Loucy (cell line): ENCODE measurements at regions not wholly inside any gene's neighbourhood (a gene's known extent, or its start where the extent isn't known, plus 50 kb on each side); places are given as distances from the start of the nearest gene placed in this dataset.

Source experiments
- H2AFZ ChIP-seq: fragments of 200-600 bp; sonication (generic); 2 replicates; pipeline ENCODE4 v1.6.0; 2016; ENCODE audit warnings: antibody characterized with exemption, mild to moderate bottlenecking, low read length, moderate library complexity
- H3F3A ChIP-seq: fragments of 200-600 bp; 2 replicates; pipeline ENCODE4 v1.6.0; 2016; ENCODE audit warnings: antibody characterized with exemption, low read depth, mild to moderate bottlenecking
- H3K27me3 ChIP-seq: fragments of 200-600 bp; sonication (generic); 2 replicates; pipeline ENCODE4 v1.6.1; 2014; ENCODE audit warnings: low read length, mild to moderate bottlenecking; ENCODE audit not compliant: insufficient read depth, poor library complexity, severe bottlenecking
- H3K36me3 ChIP-seq: fragments of 200-600 bp; sonication (generic); 2 replicates; pipeline ENCODE4 v1.6.1; 2016; ENCODE audit warnings: low read length; ENCODE audit not compliant: insufficient read depth
- H3K4me1 ChIP-seq: fragments of 200-600 bp; sonication (generic); 2 replicates; pipeline ENCODE4 v1.5.1; 2014; ENCODE audit warnings: low read length, mild to moderate bottlenecking; ENCODE audit not compliant: insufficient read depth, poor library complexity, severe bottlenecking
- H3K4me2 ChIP-seq: fragments of 200-600 bp; sonication (generic); 2 replicates; pipeline ENCODE4 v1.6.0; 2014; ENCODE audit warnings: antibody characterized with exemption, low read length, low read depth, mild to moderate bottlenecking; ENCODE audit not compliant: poor library complexity, severe bottlenecking
- H3K4me3 ChIP-seq: fragments of 200-600 bp; sonication (generic); 2 replicates; pipeline ENCODE4 v1.5.1; 2014; ENCODE audit warnings: low read length, mild to moderate bottlenecking, mixed read lengths; ENCODE audit not compliant: poor library complexity, severe bottlenecking
- H3K79me2 ChIP-seq: fragments of 200-600 bp; sonication (generic); 2 replicates; pipeline ENCODE4 v1.6.1; 2014; ENCODE audit warnings: low read length; ENCODE audit not compliant: insufficient read depth
- H3K9ac ChIP-seq: fragments of 200-600 bp; sonication (generic); 2 replicates; pipeline ENCODE4 v1.6.0; 2014; ENCODE audit warnings: mild to moderate bottlenecking, low read depth, low read length, moderate library complexity; ENCODE audit not compliant: poor library complexity, severe bottlenecking
- H3K9me2 ChIP-seq: fragments of 200-600 bp; sonication (generic); replicated peaks from 2 replicates; pipeline ENCODE4 v1.6.1; 2016; ENCODE audit warnings: low read depth, low read length, mixed read lengths
- H3K9me3 ChIP-seq: fragments of 200-600 bp; sonication (generic); 2 replicates; pipeline ENCODE4 v1.6.1; 2014; ENCODE audit warnings: mild to moderate bottlenecking, antibody characterized with exemption, low read length, low read depth; ENCODE audit not compliant: insufficient read depth
- H4K20me1 ChIP-seq: fragments of 200-600 bp; sonication (generic); 2 replicates; pipeline ENCODE4 v1.6.0; 2014; ENCODE audit warnings: antibody characterized with exemption, low read length, mild to moderate bottlenecking; ENCODE audit not compliant: insufficient read depth, poor library complexity, severe bottlenecking
- EZH2phosphoT487 ChIP-seq: fragments of 200-600 bp; IDR thresholded peaks from 2 replicates; pipeline ENCODE4 v1.6.1; 2018; ENCODE audit warnings: antibody characterized with exemption, mild to moderate bottlenecking, moderate library complexity, borderline replicate concordance
- TF ChIP-seq, protein P1 (sequence below): fragments of 200-600 bp; sonication (generic); conservative IDR thresholded peaks from 2 replicates; pipeline ENCODE4 v1.5.1; 2014; ENCODE audit warnings: mild to moderate bottlenecking, antibody characterized with exemption, low read length

DNA sequence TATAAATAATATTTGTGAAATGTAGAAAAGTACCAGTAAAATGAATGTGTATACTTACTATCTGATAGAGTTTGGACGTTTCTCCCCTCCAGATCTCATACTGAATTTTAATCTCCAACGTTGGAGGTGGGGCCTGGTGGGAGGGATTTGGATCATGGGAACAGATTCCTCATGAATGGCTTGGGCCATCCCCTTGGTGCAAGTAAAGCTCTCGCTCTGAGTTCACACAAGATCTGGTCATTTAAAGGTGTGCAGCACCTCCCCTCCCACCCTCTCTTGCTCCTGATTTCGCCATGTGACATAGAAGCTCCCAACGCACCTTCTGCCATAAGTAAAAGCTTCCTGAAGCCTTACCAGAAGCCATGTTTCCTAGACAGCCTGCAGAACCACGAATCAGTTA is 219.0 kb downstream of the HACE1 start:
- TF ChIP-seq EZH2phosphoT487 = no peak
- TF ChIP-seq, protein P1, sequence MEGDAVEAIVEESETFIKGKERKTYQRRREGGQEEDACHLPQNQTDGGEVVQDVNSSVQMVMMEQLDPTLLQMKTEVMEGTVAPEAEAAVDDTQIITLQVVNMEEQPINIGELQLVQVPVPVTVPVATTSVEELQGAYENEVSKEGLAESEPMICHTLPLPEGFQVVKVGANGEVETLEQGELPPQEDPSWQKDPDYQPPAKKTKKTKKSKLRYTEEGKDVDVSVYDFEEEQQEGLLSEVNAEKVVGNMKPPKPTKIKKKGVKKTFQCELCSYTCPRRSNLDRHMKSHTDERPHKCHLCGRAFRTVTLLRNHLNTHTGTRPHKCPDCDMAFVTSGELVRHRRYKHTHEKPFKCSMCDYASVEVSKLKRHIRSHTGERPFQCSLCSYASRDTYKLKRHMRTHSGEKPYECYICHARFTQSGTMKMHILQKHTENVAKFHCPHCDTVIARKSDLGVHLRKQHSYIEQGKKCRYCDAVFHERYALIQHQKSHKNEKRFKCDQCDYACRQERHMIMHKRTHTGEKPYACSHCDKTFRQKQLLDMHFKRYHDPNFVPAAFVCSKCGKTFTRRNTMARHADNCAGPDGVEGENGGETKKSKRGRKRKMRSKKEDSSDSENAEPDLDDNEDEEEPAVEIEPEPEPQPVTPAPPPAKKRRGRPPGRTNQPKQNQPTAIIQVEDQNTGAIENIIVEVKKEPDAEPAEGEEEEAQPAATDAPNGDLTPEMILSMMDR = no peak
- Histone ChIP-seq H3K9me3 (no peaks in the 10 kb centered on the region), H3K9me2 (no peaks in the 10 kb centered on the region), H3K79me2 (no peaks in the 10 kb centered on the region), H4K20me1 (no peaks in the 10 kb centered on the region), H3K4me2 (no peak overlapping the region), H3F3A (no peaks in the 10 kb centered on the region), H3K36me3 (no peaks in the 10 kb centered on the region), H3K9ac (no peak overlapping the region), H3K4me3 (no peak overlapping the region), H2AFZ (0 out of 2 replicates have a peak overlapping the region, but pooled peaks have one; percentile 16), H3K27me3 (no peaks in the 10 kb centered on the region), H3K4me1 (peaks cover 20% of the 10 kb centered on the region)

GRCh38 chr6:104640150-104640700 is 219.5 kb downstream of the HACE1 start:
- Histone ChIP-seq H3K79me2 (no peaks in the 10 kb centered on the region), H2AFZ (peak overlapping the region; percentile 64; the same call in 1 of the 2 replicates), H3K9me3 (no peaks in the 10 kb centered on the region), H3K4me1 (peaks cover 20% of the 10 kb centered on the region), H3K9ac (no peak overlapping the region), H3K36me3 (no peaks in the 10 kb centered on the region), H3F3A (no peaks in the 10 kb centered on the region), H3K4me3 (no peak overlapping the region), H3K27me3 (no peaks in the 10 kb centered on the region), H3K9me2 (no peaks in the 10 kb centered on the region), H3K4me2 (peak overlapping the region; percentile 11), H4K20me1 (no peaks in the 10 kb centered on the region)
- no peak for TF ChIP-seq EZH2phosphoT487
- TF ChIP-seq, protein P1 = no peak

DNA sequence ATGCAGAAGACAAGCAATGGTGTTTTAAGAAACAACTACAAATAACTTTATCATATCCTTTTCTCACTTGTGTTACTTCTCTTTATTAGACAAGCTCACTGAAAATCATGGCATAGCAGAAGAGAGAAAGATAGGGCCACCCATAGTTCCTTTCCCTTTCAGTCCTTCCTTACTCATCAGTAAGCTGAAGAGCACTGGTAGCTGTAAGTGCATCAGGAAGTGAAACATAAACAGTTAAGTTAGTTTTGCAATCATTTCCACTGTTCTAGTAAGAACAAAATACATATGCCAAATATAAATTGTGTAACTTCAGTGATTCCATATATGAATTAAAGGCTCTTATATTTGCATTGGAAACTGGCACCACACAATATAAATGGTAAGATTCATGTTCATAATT is 220.1 kb downstream of the HACE1 start:
- no peaks in the 10 kb centered on the region for H3K36me3 ChIP-seq
- no peak overlapping the region for H3K9ac ChIP-seq
- H3F3A ChIP-seq = no peaks in the 10 kb centered on the region
- H2AFZ ChIP-seq = peak overlapping the region; percentile 64
- H4K20me1 ChIP-seq = no peaks in the 10 kb centered on the region
- no peaks in the 10 kb centered on the region for H3K9me2 ChIP-seq
- H3K4me2 ChIP-seq = peak overlapping the region; percentile 11
- no peaks in the 10 kb centered on the region for H3K9me3 ChIP-seq
- H3K79me2 ChIP-seq = no peaks in the 10 kb centered on the region
- no peak for TF ChIP-seq EZH2phosphoT487
- TF ChIP-seq, protein P1 = no peak
- no peaks in the 10 kb centered on the region for H3K27me3 ChIP-seq
- H3K4me3 ChIP-seq = no peak overlapping the region
- H3K4me1 ChIP-seq = peaks cover 20% of the 10 kb centered on the region
